NT2/D1 (cell line): ENCODE measurements at regions not wholly inside any gene's neighbourhood (a gene's known extent, or its start where the extent isn't known, plus 50 kb on each side); places are given as distances from the start of the nearest gene placed in this dataset.

Experiments used
- DNase-seq: peaks from one replicate; pipeline ENCODE4 v3.0.0-alpha.2; 2011; ENCODE audit warnings: low read depth, low spot score
- H3K27me3 ChIP-seq: 2 replicates; pipeline ENCODE4 v1.6.0; 2011; ENCODE audit warnings: mild to moderate bottlenecking; ENCODE audit not compliant: insufficient read length, insufficient read depth
- H3K36me3 ChIP-seq: 2 replicates; pipeline ENCODE4 v1.6.1; 2011; ENCODE audit warnings: mild to moderate bottlenecking, low read length, mixed read lengths; ENCODE audit not compliant: insufficient read depth, insufficient read length
- H3K4me1 ChIP-seq: 2 replicates; pipeline ENCODE4 v1.5.1; 2011; ENCODE audit not compliant: insufficient read depth, insufficient read length
- H3K4me3 ChIP-seq: 2 replicates; pipeline ENCODE4 v1.5.1; 2011; ENCODE audit warnings: low read depth; ENCODE audit not compliant: insufficient read length
- H3K9ac ChIP-seq: 2 replicates; pipeline ENCODE4 v1.6.0; 2011; ENCODE audit warnings: low read depth; ENCODE audit not compliant: insufficient read length
- H3K9me3 ChIP-seq: 2 replicates; pipeline ENCODE4 v1.5.1; 2011; ENCODE audit warnings: mild to moderate bottlenecking, low read length; ENCODE audit not compliant: insufficient read depth
- SUZ12 ChIP-seq: IDR thresholded peaks from 2 replicates; pipeline ENCODE4 v1.6.1; 2011; ENCODE audit not compliant: insufficient read length, insufficient read depth; ENCODE audit errors: extremely low read depth
- YY1 ChIP-seq: IDR thresholded peaks from 2 replicates; pipeline ENCODE4 v1.6.1; 2011; ENCODE audit not compliant: insufficient read length, insufficient read depth
- ZNF274 ChIP-seq: IDR thresholded peaks from 2 replicates; pipeline ENCODE4 v1.6.1; 2011; ENCODE audit warnings: mild to moderate bottlenecking, low read depth, low read length

- peaks cover 9% of the 10 kb centered on the region for H3K27me3 ChIP-seq
- H3K9me3 ChIP-seq: no peaks in the 10 kb centered on the region
- H3K9ac ChIP-seq: no peak overlapping the region
These were observed 294.6 kb downstream of the BUD13 start for GRCh38 chr11:116478205-116478604.

GRCh38 chr11:116473790-116474346, 298.9 kb downstream of the BUD13 start:
- TF ChIP-seq YY1: no peak
- TF ChIP-seq SUZ12: no peak
- no peak for TF ChIP-seq ZNF274
- no peak for DNase-seq
- Histone ChIP-seq H3K27me3 (peaks cover 9% of the 10 kb centered on the region), H3K36me3 (no peaks in the 10 kb centered on the region), H3K4me1 (no peaks in the 10 kb centered on the region), H3K4me3 (no peak overlapping the region), H3K9me3 (peaks cover 19% of the 10 kb centered on the region; the same call in 1 of the 2 replicates), H3K9ac (no peak overlapping the region)

More at GRCh38 chr11:116478205-116478604, 294.6 kb downstream of the BUD13 start:
- H3K36me3 ChIP-seq: no peaks in the 10 kb centered on the region
- no peaks in the 10 kb centered on the region for H3K4me1 ChIP-seq
- no peak overlapping the region for H3K4me3 ChIP-seq
- DNase-seq: no peak
- TF ChIP-seq YY1 (no peak), ZNF274 (no peak), SUZ12 (no peak)

DNA sequence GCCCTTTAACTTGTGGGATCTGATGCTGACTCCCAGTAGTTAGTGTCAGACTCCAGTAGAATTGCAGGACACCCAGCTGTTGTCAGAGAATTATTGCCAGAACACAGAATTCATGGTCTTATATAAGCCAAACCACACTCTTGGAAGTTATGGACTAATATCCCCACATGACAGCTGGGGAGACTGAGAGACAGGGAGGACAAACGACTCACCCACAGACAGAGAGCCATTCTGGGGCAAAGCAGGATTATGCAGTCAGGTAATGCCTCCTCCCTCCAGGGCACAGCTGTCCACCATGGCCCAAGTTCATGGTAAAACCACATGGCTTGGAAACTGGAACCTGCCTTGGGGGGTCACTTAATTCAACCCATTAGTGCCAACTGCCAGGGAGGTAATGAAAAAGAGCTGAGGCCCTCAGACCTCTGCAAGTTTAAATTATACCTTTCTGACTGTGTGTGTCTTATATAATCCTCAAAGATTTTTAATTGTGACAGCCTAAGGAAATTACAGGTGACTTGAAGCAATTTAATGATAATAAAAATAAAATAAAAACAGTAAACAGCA, 299.5 kb downstream of the BUD13 start:
- Histone ChIP-seq H3K4me1 (no peaks in the 10 kb centered on the region), H3K36me3 (no peaks in the 10 kb centered on the region), H3K4me3 (no peak overlapping the region), H3K27me3 (peaks cover 9% of the 10 kb centered on the region), H3K9ac (no peak overlapping the region), H3K9me3 (peaks cover 19% of the 10 kb centered on the region; the same call in 1 of the 2 replicates)
- TF ChIP-seq YY1: no peak
- no peak for TF ChIP-seq SUZ12
- no peak for TF ChIP-seq ZNF274
- no peak for DNase-seq

- H3K9me3 ChIP-seq: peaks cover 19% of the 10 kb centered on the region; the same call in 1 of the 2 replicates
- no peaks in the 10 kb centered on the region for H3K4me1 ChIP-seq
- no peak overlapping the region for H3K4me3 ChIP-seq
- DNase-seq: no peak
- H3K9ac ChIP-seq: no peak overlapping the region
- TF ChIP-seq SUZ12 (no peak), YY1 (no peak), ZNF274 (no peak)
- peaks cover 9% of the 10 kb centered on the region for H3K27me3 ChIP-seq
- H3K36me3 ChIP-seq: no peaks in the 10 kb centered on the region
These were observed 300.1 kb downstream of the BUD13 start for GRCh38 chr11:116472651-116473050.

- Histone ChIP-seq H3K4me3 (no peak overlapping the region), H3K4me1 (no peaks in the 10 kb centered on the region), H3K36me3 (no peaks in the 10 kb centered on the region), H3K27me3 (peaks cover 6% of the 10 kb centered on the region), H3K9me3 (peaks cover 19% of the 10 kb centered on the region; the same call in 1 of the 2 replicates), H3K9ac (no peak overlapping the region)
- no peak for TF ChIP-seq ZNF274
- TF ChIP-seq YY1: no peak
- no peak for TF ChIP-seq SUZ12
- DNase-seq: no peak
These were observed 301.1 kb downstream of the BUD13 start for GRCh38 chr11:116471608-116472256.

- Histone ChIP-seq H3K4me1 (no peaks in the 10 kb centered on the region), H3K4me3 (no peak overlapping the region), H3K9me3 (peaks cover 32% of the 10 kb centered on the region; the same call in 1 of the 2 replicates), H3K27me3 (no peaks in the 10 kb centered on the region), H3K9ac (no peak overlapping the region), H3K36me3 (no peaks in the 10 kb centered on the region)
- DNase-seq: no peak
- TF ChIP-seq SUZ12 (no peak), YY1 (no peak), ZNF274 (no peak)
These were observed 304.1 kb downstream of the BUD13 start for GRCh38 chr11:116468699-116469098.

DNA sequence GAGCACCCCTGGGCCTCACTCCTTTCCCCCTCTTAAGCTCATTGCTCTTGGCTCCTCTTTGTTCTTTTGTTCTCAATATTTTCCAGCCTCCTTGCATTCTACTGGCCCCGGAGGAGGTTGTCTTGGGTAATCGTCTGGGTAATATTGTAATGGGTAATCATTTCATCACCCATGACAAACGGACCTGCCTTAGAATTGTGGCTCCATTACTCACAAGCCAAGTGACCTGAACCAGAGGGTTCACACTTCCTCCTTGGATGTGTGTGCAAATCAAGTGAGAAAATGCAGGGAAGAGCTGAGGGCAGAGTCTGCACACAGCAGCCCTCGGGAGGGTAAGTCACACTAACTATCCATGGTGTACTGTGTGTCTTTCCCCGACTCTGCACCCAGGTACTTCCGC, 305.0 kb downstream of the BUD13 start:
- no peak for DNase-seq
- Histone ChIP-seq H3K36me3 (no peaks in the 10 kb centered on the region), H3K9me3 (peaks cover 31% of the 10 kb centered on the region; the same call in 1 of the 2 replicates), H3K9ac (no peak overlapping the region), H3K4me3 (no peak overlapping the region), H3K27me3 (no peaks in the 10 kb centered on the region), H3K4me1 (no peaks in the 10 kb centered on the region)
- TF ChIP-seq ZNF274: no peak
- no peak for TF ChIP-seq YY1
- TF ChIP-seq SUZ12: no peak
